ENCODE measurements at regions not wholly inside any gene's neighbourhood (a gene's known extent, or its start where the extent isn't known, plus 50 kb on each side); places are given as distances from the start of the nearest gene placed in this dataset.
"Not testable (repeated sequence)": the region's sequence is repeated elsewhere in the genome, so short reads cannot be mapped to it uniquely, and the experiment has no call there.

DNA sequence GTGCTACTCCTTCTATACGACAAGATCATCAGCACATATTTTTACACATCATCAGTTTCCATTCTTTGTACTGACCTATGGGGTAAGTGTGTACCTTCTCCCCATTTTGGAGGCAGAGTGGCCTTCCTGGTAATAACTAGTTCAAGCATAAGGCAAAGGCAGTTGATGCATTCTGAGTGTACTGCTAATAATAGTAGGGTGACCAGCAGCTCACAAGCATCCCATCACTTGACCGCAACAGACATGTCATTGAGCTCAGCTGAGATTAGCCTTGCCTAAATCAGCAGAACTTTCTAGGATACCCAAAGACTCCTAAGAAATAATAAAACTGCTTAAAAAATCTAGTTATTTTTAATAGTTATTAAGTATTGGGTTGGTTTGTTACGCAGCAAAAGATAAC lies 329.8 kb upstream of the FRG2C start:
- 89 to 93% (median 91%) methylated on average over 3 of the region's 3 CpGs for WGBS, 3 donors
- H3K27ac ChIP-seq (ENCODE audit: low read depth, low read length) = no peak overlapping the region

- H3K27ac ChIP-seq (ENCODE audit: low read depth, low read length) = no peak overlapping the region
- WGBS, 3 donors = 54 to 68% (median 64%) methylated on average over 3 of the region's 3 CpGs
Observed at GRCh38 chr3:75337226-75337900, 326.8 kb upstream of the FRG2C start.

- WGBS, 3 donors = 78 to 97% (median 92%) methylated on average over 3 of the region's 3 CpGs
- H3K27ac ChIP-seq (ENCODE audit: low read depth, low read length) = no peak overlapping the region
Observed at GRCh38 chr3:75338342-75338741, 325.8 kb upstream of the FRG2C start.

DNA sequence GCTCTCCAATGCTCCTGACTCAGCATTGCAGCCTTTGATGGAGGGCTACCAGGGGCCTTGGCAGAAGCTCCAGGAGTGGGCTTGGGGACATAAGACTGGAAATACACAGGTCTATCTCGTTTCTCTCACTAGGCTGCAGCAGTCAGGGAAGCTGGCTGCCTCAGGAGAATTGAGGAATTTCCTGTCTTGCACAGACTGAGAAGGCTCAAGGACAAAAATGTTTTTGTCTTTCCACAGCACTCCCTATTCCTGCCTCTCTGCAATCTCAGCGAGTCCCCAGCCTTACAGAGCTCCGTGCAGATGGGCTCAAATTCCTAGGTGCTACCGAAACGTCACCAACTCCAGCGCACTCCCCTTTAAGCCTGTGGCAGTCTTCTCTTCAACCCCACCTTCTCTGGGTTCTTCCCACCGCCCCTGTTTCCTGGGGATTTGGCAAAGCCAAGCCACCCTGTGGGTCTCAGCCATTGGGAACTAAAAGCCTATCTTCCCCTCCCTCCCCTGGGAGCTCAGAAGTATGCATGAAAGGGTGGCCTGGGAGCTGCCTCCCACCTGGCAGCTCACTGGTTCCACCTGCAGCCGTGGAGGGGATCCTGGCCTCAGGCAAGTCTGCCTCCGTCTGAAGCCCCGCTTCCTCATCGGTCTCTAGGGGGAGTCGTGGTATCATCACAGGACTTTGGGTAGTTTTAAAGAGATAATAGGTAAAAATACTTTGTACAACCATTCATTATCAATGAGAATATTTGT lies 322.6 kb upstream of the FRG2C start:
- WGBS, 3 donors = 27 to 55% (median 50%) methylated on average over 12 of the region's 12 CpGs
- H3K27ac ChIP-seq (ENCODE audit: low read depth, low read length) = no peak overlapping the region

GRCh38 chr3:75342425-75342824 lies 321.7 kb upstream of the FRG2C start:
- WGBS, 3 donors = 70 to 76% (median 71%) methylated on average over 4 to 5 of the region's 5 CpGs
- H3K27ac ChIP-seq (ENCODE audit: low read depth, low read length) = no peak overlapping the region

DNA sequence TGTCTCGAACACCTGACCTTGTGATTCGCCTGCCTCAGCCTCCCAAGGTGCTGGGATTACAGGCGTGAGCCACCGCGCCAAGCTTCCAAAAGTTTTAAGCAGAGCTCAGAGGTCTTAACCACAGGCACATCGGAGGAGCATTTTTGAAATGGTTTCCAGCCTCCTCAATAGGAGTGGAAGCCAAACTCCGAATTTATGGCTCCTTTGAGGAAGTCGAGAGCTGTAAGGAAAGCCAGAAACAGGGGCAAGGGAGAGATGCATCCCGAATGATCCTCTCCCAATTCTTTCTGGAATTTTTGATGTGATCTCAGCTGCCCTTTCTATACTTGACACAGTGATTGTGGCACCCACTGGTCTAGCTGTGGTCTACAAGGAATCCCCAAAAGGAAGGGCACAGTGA lies 313.6 kb upstream of the FRG2C start:
- H3K27ac ChIP-seq (ENCODE audit: low read depth, low read length) = not testable (repeated sequence)
- WGBS, 3 donors = 69 to 79% (median 73%) methylated on average over 9 of the region's 9 CpGs

GRCh38 chr3:75362086-75362784 lies 301.9 kb upstream of the FRG2C start:
- not testable (repeated sequence) for H3K27ac ChIP-seq (ENCODE audit: low read depth, low read length)
- 49 to 86% (median 81%) methylated on average over 16 of the region's 16 CpGs for WGBS, 3 donors

- 41 to 79% (median 58%) methylated on average over 11 to 12 of the region's 13 CpGs for WGBS, 3 donors
- H3K27ac ChIP-seq (ENCODE audit: low read depth, low read length) = not testable (repeated sequence)
Observed at GRCh38 chr3:75372964-75373363, 291.2 kb upstream of the FRG2C start.

DNA sequence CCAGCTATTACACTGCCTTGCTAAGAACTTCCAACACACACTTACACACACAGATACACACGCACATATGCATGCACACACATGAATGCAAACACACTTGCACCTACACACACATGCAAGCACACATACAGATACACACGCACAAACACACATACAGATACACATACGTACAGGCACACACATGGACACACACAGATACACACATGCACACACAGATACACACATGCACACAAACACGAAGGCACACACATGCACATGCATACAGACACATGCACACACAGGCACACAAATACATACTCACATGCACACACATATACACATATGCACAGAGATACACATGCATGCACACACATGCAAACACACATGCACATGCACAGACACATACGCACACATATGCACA lies 284.3 kb upstream of the FRG2C start:
- not testable (repeated sequence) for H3K27ac ChIP-seq (ENCODE audit: low read depth, low read length)
- 90 to 99% (median 93%) methylated on average over 5 of the region's 5 CpGs for WGBS, 3 donors

GRCh38 chr3:75380276-75380771 lies 283.8 kb upstream of the FRG2C start:
- no peak overlapping the region for H3K27ac ChIP-seq (ENCODE audit: low read depth, low read length)
- WGBS, 3 donors = 90 to 95% (median 95%) methylated on average over 13 of the region's 13 CpGs

DNA sequence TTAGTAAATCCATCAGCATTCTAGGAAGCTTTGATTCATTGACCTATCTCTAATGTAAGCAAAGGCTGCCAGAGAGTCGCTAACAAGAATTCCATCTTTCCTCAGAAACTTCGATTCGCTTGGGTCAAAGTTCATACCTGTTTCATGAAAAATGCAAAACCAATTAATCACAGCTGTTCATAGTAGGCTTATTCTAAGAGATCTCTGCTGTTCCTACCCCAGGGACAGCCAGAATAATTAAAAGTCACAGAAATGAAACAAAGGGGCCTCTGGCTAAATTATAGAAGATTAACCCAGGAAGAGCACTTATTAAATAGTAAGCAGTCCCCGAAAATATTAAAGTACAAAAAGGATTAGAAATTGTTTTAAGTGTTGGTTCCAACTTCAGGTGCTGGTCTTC lies 280.1 kb upstream of the FRG2C start:
- H3K27ac ChIP-seq (ENCODE audit: low read depth, low read length) = not testable (repeated sequence)
- 47 to 86% (median 83%) methylated on average over 4 of the region's 4 CpGs for WGBS, 3 donors

GRCh38 chr3:75388486-75389124 lies 275.5 kb upstream of the FRG2C start:
- WGBS, 3 donors = 63 to 76% (median 67%) methylated on average over 4 to 5 of the region's 5 CpGs

DNA sequence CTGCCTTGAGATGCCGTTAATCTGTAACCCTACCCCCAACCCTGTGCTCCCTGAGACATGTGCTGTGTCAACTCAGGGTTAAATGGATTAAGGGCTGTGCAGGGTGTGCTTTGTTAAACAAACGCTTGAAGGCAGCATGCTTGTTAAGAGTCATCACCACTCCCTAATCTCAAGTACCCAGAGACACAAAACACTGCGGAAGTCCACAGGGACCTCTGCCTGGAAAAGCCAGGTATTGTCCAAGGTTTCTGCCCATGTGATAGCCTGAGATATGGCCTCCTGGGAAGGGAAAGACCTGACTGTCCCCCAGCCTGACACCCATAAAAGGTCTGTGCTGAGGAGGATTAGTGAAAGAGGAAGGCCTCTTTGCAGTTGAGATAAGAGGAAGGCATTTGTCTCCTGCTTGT lies 270.8 kb upstream of the FRG2C start:
- 68 to 73% (median 69%) methylated on average over 3 of the region's 3 CpGs for WGBS, 3 donors

More at GRCh38 chr3:75388486-75389124, 275.5 kb upstream of the FRG2C start:
- H3K27ac ChIP-seq (ENCODE audit: low read depth, low read length) = not testable (repeated sequence)

GRCh38 chr3:75394102-75394501 lies 270.0 kb upstream of the FRG2C start:
- WGBS, 3 donors = 76 to 86% (median 83%) methylated on average over 7 of the region's 7 CpGs
- H3K27ac ChIP-seq (ENCODE audit: low read depth, low read length) = not testable (repeated sequence)

More for the DNA sequence above, 270.8 kb upstream of the FRG2C start:
- not testable (repeated sequence) for H3K27ac ChIP-seq (ENCODE audit: low read depth, low read length)

- H3K27ac ChIP-seq (ENCODE audit: low read depth, low read length) = not testable (repeated sequence)
Observed at GRCh38 chr3:75394562-75395360, 269.4 kb upstream of the FRG2C start.

GRCh38 chr3:75395580-75396315 lies 268.4 kb upstream of the FRG2C start:
- H3K27ac ChIP-seq (ENCODE audit: low read depth, low read length) = no peak overlapping the region
- WGBS, 3 donors = 58 to 68% (median 67%) methylated on average over 61 of the region's 61 CpGs

More at GRCh38 chr3:75394562-75395360, 269.4 kb upstream of the FRG2C start:
- 63 to 75% (median 74%) methylated on average over 15 of the region's 15 CpGs for WGBS, 3 donors

DNA sequence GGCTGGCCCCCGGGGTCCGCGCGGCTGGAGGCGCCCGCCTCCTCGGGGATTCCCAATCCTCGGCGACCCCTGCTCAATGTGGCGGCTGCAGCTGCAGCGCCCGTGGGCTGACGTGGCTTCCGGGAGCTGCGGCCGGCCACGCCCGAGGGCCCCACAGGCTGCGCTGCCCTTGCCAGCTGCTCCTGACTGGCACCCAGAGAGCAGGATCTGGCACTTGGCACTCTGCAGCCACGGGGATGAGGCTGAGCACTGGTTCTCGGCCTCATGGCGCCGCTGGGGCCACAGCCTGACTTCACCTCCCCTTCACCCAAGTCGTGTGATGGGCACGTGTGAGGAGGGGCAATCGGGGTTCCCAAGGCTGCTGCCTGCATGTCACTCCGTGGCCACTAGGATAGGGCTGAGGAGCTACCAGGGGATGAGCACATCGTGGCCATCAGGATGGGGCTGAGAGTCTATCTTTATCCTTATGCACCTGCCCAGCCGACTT lies 267.8 kb upstream of the FRG2C start:
- 65 to 85% (median 65%) methylated on average over 17 to 29 of the region's 29 CpGs for WGBS, 3 donors
- no peak overlapping the region for H3K27ac ChIP-seq (ENCODE audit: low read depth, low read length)
